GM12873 (cell line): ENCODE measurements at regions not wholly inside any gene's neighbourhood (a gene's known extent, or its start where the extent isn't known, plus 50 kb on each side); places are given as distances from the start of the nearest gene placed in this dataset.

Source experiments
- CTCF ChIP-seq: IDR thresholded peaks from 2 replicates; pipeline ENCODE4 v1.5.1; 2012; ENCODE audit warnings: low read depth, mild to moderate bottlenecking, moderate library complexity, low read length, control low read depth; ENCODE audit not compliant: insufficient read depth; ENCODE audit errors: missing control alignments

DNA sequence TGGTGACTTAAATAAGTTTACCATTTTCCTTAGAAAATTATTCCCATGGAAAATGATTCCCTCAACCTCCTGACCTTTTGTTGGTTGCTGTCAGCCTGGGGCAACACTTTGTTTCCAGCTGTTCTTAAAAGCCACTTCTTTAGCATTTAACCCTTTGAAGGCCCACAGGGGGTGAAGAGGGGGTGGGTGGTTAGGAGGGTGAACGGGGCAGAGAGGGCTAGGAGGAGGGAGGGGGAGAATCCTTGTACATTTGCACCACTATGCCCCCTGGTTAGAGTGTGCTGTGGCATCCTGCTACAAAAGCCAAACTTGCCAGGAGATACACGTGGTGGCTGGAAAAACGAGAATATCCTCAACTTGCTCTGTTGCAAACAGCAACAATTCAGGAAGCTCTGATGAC lies 273.2 kb upstream of the RGMA start:
- no peak for TF ChIP-seq CTCF

GRCh38 chr15:93361703-93362102 lies 272.7 kb upstream of the RGMA start:
- no peak for TF ChIP-seq CTCF

- no peak for TF ChIP-seq CTCF
Observed at GRCh38 chr15:93360976-93361375, 272.0 kb upstream of the RGMA start.

GRCh38 chr15:93360318-93360717 lies 271.3 kb upstream of the RGMA start:
- no peak for TF ChIP-seq CTCF

DNA sequence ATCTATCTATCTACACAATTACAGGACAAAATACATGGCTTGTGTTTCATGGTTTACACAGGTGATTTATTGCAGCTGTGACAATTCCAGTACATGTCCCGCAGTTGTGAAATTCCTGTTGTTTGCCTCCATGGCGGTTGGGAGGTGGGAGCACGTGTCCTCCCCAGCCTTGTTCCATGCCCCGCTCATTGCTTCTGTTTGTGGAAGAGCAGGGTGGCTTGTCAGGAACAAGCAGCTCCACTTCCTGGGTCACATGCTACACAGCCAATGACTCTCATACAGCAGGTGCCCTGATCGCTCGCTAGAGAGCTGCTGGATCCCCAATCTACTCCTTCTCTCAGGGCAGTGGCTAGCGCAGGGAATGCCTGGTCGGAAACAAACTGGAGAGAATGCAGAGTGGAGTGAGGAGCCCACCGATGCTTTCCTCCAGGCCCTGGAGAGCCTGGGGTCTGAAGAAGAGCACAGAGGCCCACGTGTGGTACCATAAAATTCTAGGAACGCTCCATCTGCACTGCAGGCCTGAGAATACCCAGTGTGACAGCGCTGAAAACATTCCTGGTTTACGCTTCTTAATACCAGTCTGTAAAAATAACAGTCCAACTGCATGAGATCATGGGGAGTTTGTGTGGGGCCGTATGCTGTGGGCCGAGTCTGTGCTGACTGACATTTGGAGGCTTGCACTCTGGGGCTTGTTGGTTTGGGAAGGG lies 270.6 kb upstream of the RGMA start:
- TF ChIP-seq CTCF, result no peak

GRCh38 chr15:93359060-93359408 lies 270.0 kb upstream of the RGMA start:
- TF ChIP-seq CTCF, result no peak

GRCh38 chr15:93358166-93359059 lies 269.4 kb upstream of the RGMA start:
- no peak for TF ChIP-seq CTCF
